ENCODE measurements at regions not wholly inside any gene's neighbourhood (a gene's known extent, or its start where the extent isn't known, plus 50 kb on each side); places are given as distances from the start of the nearest gene placed in this dataset.

- TF ChIP-seq TAF1 (IDR thresholded peaks at IDR 0.05; ENCODE audit: low read depth, low read length) (no peak), SP1 (IDR thresholded peaks at IDR 0.05; ENCODE audit: low read depth, low read length) (no peak), TBP (IDR thresholded peaks at IDR 0.05; ENCODE audit: low read depth, low read length) (no peak), CBX5 (IDR thresholded peaks at IDR 0.05; ENCODE audit: low read depth, low read length) (no peak)
Measured at GRCh38 chr1:8261398-8261762, 56.5 kb upstream of the SLC45A1 start (continued).

Measured in H1 (cell line).